OCI-LY3 (cell line): ENCODE measurements at regions not wholly inside any gene's neighbourhood (a gene's known extent, or its start where the extent isn't known, plus 50 kb on each side); places are given as distances from the start of the nearest gene placed in this dataset.

Experiments used
- H2AFZ ChIP-seq: fragments of 200-600, 300-600 bp; shearing (Covaris generic); 2 replicates; pipeline ENCODE4 v1.6.0; 2014; ENCODE audit warnings: antibody characterized with exemption, low read depth, low read length
- H3K27ac ChIP-seq: fragments of 200-600, 300-600 bp; sonication (generic); 2 replicates; pipeline ENCODE4 v1.5.1; 2014; ENCODE audit warnings: mild to moderate bottlenecking, low read length, moderate library complexity, mixed read lengths
- H3K27me3 ChIP-seq: fragments of 200-600, 300-600 bp; sonication (generic); 2 replicates; pipeline ENCODE4 v1.6.1; 2014; ENCODE audit warnings: low read depth, low read length, mixed read lengths
- H3K36me3 ChIP-seq: fragments of 200-600, 300-600 bp; sonication (generic); replicated peaks from 2 replicates; pipeline ENCODE3; 2014; ENCODE audit warnings: low read depth, low read length, mixed read lengths
- H3K4me1 ChIP-seq: fragments of 300-600, 200-600 bp; sonication (generic); 2 replicates; pipeline ENCODE4 v1.6.1; 2014; ENCODE audit warnings: low read length, mixed read lengths
- H3K4me2 ChIP-seq: fragments of 200-600, 300-600 bp; sonication (generic); 2 replicates; pipeline ENCODE4 v1.6.1; 2014; ENCODE audit warnings: low read length, mixed read lengths
- H3K4me3 ChIP-seq: fragments of 300-600, 200-600 bp; sonication (generic); 2 replicates; pipeline ENCODE4 v1.5.1; 2014; ENCODE audit warnings: antibody characterized with exemption, mild to moderate bottlenecking, low read length, moderate library complexity
- H3K79me2 ChIP-seq: fragments of 300-600, 200-600 bp; shearing (Covaris generic); 2 replicates; pipeline ENCODE4 v1.6.1; 2014; ENCODE audit warnings: mild to moderate bottlenecking, low read length, mixed read lengths
- H3K9ac ChIP-seq: fragments of 300-600, 200-600 bp; shearing (Covaris generic); 2 replicates; pipeline ENCODE4 v1.6.0; 2014; ENCODE audit warnings: mild to moderate bottlenecking, low read length, moderate library complexity
- H3K9me3 ChIP-seq: fragments of 200-600, 300-600 bp; shearing (Covaris generic); 2 replicates; pipeline ENCODE4 v1.6.1; 2014; ENCODE audit warnings: low read length, mixed read lengths; ENCODE audit not compliant: insufficient read depth
- H4K20me1 ChIP-seq: fragments of 200-600, 300-600 bp; sonication (generic); 2 replicates; pipeline ENCODE4 v1.6.1; 2016; ENCODE audit warnings: low read length, mixed read lengths; ENCODE audit not compliant: insufficient read depth
- EZH2phosphoT487 ChIP-seq: fragments of 200-600 bp; shearing (Covaris generic); IDR thresholded peaks from 2 replicates; pipeline ENCODE4 v1.6.1; 2018; ENCODE audit warnings: antibody characterized with exemption, mixed run types, low read depth
- TF ChIP-seq, protein P1 (sequence below): fragments of 200-600, 300-600 bp; sonication (generic); IDR thresholded peaks from 2 replicates; pipeline ENCODE4 v1.5.1; 2014; ENCODE audit warnings: antibody characterized with exemption, low read length, low read depth

GRCh38 chr3:174540116-174540908 is 318.8 kb upstream of the NAALADL2 start:
- no peak overlapping the region for H3K4me3 ChIP-seq
- H4K20me1 ChIP-seq = no peaks in the 10 kb centered on the region
- no peaks in the 10 kb centered on the region for H3K27me3 ChIP-seq
- H3K4me2 ChIP-seq = no peak overlapping the region
- no peak overlapping the region for H2AFZ ChIP-seq
- no peak overlapping the region for H3K27ac ChIP-seq
- TF ChIP-seq, protein P1, sequence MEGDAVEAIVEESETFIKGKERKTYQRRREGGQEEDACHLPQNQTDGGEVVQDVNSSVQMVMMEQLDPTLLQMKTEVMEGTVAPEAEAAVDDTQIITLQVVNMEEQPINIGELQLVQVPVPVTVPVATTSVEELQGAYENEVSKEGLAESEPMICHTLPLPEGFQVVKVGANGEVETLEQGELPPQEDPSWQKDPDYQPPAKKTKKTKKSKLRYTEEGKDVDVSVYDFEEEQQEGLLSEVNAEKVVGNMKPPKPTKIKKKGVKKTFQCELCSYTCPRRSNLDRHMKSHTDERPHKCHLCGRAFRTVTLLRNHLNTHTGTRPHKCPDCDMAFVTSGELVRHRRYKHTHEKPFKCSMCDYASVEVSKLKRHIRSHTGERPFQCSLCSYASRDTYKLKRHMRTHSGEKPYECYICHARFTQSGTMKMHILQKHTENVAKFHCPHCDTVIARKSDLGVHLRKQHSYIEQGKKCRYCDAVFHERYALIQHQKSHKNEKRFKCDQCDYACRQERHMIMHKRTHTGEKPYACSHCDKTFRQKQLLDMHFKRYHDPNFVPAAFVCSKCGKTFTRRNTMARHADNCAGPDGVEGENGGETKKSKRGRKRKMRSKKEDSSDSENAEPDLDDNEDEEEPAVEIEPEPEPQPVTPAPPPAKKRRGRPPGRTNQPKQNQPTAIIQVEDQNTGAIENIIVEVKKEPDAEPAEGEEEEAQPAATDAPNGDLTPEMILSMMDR = no peak
- TF ChIP-seq EZH2phosphoT487 = no peak
- no peaks in the 10 kb centered on the region for H3K9me3 ChIP-seq
- no peaks in the 10 kb centered on the region for H3K4me1 ChIP-seq
- no peaks in the 10 kb centered on the region for H3K36me3 ChIP-seq
- no peaks in the 10 kb centered on the region for H3K79me2 ChIP-seq
- H3K9ac ChIP-seq = no peak overlapping the region

DNA sequence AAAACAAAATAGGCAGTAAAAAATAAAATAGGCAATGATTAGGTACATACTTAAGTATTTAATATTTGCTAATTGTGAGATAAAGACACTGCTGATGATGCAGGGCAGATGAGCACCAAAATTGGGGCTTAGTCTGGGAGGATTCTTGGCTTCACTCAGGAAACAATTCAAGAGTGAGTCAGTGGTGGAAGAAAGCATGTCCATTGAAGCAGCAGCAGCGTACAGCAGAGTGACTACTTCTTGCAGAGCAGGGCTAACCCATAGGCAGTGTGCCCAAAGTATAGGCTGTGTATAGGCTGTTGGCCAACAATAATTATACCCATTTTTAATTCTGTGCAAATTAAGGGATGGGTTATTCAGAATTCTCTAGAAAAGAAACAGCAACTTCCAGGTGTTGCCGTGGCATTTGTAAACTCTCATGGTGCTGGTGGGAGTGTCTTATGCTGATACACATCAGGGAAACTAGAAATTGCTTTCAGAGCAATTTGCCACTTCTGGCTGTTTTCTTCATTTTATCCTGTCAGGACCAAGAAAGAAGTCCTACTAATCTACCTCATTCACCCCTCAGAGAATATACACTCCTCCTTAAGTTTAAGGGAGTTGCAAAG is 317.3 kb upstream of the NAALADL2 start:
- H2AFZ ChIP-seq = no peak overlapping the region
- no peaks in the 10 kb centered on the region for H4K20me1 ChIP-seq
- H3K36me3 ChIP-seq = no peaks in the 10 kb centered on the region
- no peak overlapping the region for H3K27ac ChIP-seq
- H3K9ac ChIP-seq = no peak overlapping the region
- no peaks in the 10 kb centered on the region for H3K27me3 ChIP-seq
- H3K79me2 ChIP-seq = no peaks in the 10 kb centered on the region
- no peaks in the 10 kb centered on the region for H3K4me1 ChIP-seq
- H3K4me3 ChIP-seq = no peak overlapping the region
- H3K9me3 ChIP-seq = no peaks in the 10 kb centered on the region
- no peak overlapping the region for H3K4me2 ChIP-seq
- TF ChIP-seq, protein P1 = no peak
- no peak for TF ChIP-seq EZH2phosphoT487

GRCh38 chr3:174547801-174548435 is 311.2 kb upstream of the NAALADL2 start:
- Histone ChIP-seq H2AFZ (no peak overlapping the region), H3K27ac (no peak overlapping the region)

DNA sequence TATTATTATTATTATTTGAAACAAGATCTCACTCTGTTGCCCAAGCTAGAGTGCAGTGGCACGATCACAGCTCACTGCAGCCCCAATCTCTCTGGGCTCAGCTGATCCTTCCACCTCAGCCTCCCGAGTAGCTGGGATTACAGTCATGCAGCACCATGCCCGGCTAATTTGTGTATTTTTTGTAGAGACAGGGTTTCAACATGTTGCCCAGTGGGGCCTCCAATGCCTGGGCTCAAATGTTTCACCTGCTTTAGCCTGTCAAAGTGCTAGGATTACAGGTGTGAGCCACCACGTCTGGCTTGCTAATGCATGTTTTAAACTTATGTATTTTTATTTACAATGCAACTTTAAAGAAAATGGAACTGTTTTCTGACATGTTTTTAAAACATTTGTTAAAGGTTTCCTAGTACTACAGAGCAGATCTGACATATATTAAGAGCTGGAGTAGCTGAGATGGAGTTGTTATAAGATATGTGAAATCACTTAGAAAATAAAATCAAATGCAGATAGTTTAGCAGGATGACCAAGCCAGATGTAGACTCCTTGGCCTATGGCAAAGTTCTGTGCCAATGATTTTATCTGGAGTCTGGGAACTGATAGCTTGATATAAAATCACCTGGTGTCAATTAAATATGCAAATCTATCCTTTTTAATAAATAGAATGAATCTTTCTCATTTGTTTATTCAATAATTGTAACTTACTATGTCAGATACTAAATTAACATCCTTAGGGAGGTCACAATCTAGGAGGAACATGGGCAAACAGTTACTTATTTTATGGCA is 310.1 kb upstream of the NAALADL2 start:
- no peak overlapping the region for H3K9ac ChIP-seq
- H3K4me1 ChIP-seq = no peaks in the 10 kb centered on the region
- H3K9me3 ChIP-seq = no peaks in the 10 kb centered on the region

More at GRCh38 chr3:174547801-174548435, 311.2 kb upstream of the NAALADL2 start:
- no peaks in the 10 kb centered on the region for H3K79me2 ChIP-seq
- H3K4me3 ChIP-seq = no peak overlapping the region
- TF ChIP-seq EZH2phosphoT487 = no peak
- H3K4me1 ChIP-seq = no peaks in the 10 kb centered on the region
- no peak overlapping the region for H3K9ac ChIP-seq
- H3K4me2 ChIP-seq = no peak overlapping the region
- H3K27me3 ChIP-seq = no peaks in the 10 kb centered on the region
- no peaks in the 10 kb centered on the region for H4K20me1 ChIP-seq
- H3K36me3 ChIP-seq = no peaks in the 10 kb centered on the region
- H3K9me3 ChIP-seq = no peaks in the 10 kb centered on the region

More for the DNA sequence above, 310.1 kb upstream of the NAALADL2 start:
- H2AFZ ChIP-seq = 0 out of 2 replicates have a peak overlapping the region, but pooled peaks have one; percentile 15
- H3K4me3 ChIP-seq = no peak overlapping the region
- TF ChIP-seq EZH2phosphoT487 = no peak
- TF ChIP-seq, protein P1 = no peak
- no peaks in the 10 kb centered on the region for H3K27me3 ChIP-seq
- H4K20me1 ChIP-seq = no peaks in the 10 kb centered on the region
- no peak overlapping the region for H3K4me2 ChIP-seq
- H3K36me3 ChIP-seq = no peaks in the 10 kb centered on the region
- H3K79me2 ChIP-seq = no peaks in the 10 kb centered on the region
- H3K27ac ChIP-seq = no peak overlapping the region
